Left lobe of liver (tissue), 2 donors: ENCODE measurements at regions not wholly inside any gene's neighbourhood (a gene's known extent, or its start where the extent isn't known, plus 50 kb on each side); places are given as distances from the start of the nearest gene placed in this dataset.
"Not testable (repeated sequence)": the region's sequence is repeated elsewhere in the genome, so short reads cannot be mapped to it uniquely, and the experiment has no call there.

Source experiments
- ATAC-seq: fragments of 200-7000 bp; cut with Tn5 transposase; one replicate; pipeline ENCODE4 v1.9.1; 2020; ENCODE audit warnings: mild to moderate bottlenecking, moderate library complexity
- DNase-seq: peaks from one replicate; pipeline ENCODE4 v3.0.0-alpha.2; 2020; ENCODE audit warnings: low spot score
- donor health status: DM: no; HTN: no; CAD: no; lungs with moderate emphysema.
- donor health status: DM: no; HTN: yes; CAD: no.

GRCh38 chr4:72786401-72786990 is 217.5 kb upstream of the ADAMTS3 start:
- no peak for DNase-seq
- ATAC-seq = no peak

GRCh38 chr4:72779241-72779640 is 210.2 kb upstream of the ADAMTS3 start:
- ATAC-seq (no peak), DNase-seq (no peak)

DNA sequence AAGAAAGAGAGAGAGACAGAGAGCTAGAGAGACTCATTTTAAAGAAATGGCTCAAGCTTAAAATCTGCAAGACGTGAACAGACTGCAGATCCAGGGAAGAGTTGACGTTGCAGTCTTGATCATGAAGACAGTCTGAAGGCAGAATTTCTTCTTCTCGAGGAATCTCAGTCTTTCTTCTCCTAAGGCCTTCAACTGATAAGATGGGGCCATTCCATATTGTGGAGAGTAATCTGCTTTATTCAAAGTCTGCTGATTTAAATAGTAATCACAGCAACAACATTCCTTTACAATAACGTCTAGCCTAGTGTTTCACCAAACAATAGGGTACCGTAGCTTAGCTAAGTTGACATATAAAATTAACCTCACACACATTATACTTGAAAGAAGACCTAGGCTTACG is 208.4 kb upstream of the ADAMTS3 start:
- no peak for DNase-seq
- ATAC-seq = no peak

GRCh38 chr4:72770708-72771107 is 201.7 kb upstream of the ADAMTS3 start:
- DNase-seq (no peak), ATAC-seq (no peak)

DNA sequence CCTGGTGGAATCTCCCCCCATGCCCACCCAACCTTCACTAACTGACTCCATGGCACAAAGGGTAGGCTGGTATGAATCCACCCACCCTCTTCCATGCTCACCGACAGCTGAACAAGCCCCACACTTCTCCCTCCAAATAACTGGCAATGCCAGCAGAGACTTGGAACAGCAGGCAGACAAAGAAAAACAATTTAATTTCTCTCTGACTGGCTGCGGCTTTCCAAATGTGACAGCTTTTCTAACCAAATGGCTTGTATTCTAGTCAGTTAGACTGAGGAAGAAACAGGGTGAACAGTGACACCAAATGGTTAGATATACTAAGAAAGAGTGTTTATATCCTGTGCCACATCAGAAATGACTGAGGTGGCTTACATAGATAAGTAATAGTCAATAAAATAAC is 199.3 kb upstream of the ADAMTS3 start:
- no peak for ATAC-seq
- no peak for DNase-seq

DNA sequence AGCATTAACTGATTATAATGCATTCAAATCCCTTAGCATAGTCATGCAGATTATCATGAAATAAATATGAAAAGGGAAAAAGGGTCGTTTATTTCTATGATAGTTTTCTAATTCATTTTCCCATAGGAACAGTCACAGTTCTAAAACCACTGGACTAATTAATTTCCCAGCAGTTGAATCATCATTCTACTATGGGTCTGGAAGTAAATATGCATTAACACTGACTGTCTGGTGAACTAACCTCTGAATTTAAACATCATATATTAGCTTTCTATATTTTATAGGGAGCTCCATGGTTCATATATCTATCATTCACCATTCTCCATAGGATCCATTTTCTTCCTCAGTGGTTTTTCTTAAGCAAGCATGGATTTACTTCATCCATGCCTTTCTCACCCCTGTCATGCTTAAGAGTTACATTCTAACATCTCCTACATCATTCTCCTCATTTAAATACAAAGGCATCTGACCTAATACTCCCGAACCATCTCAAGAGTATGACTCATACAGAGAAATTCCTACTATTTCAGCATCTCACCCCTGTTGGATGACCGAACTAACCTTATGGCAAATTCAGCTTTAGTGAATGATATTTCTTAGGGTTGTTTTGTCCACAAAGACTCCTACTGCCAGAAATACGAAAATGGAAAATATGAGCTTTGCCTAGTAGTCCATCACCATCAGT is 198.7 kb upstream of the ADAMTS3 start:
- no peak for DNase-seq
- ATAC-seq = no peak

DNA sequence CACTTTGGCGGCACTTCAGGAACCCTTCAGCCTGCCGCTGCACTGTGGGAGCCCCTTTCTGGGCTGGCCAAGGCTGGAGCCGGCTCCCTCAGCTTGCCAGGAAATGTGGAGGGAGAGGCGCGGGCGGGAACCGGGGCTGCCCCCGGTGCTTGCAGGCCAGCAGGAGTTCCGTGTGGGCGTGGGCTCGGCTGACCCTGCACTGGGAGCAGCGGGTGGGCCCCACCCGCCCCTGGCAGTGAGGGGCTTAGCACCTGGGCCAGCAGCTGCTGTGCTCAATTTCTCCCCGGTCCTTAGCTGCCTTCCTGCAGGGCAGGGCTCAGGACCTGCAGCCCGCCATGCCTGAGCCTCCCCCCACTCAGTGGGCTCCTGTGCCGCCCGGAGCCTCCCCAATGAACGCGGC is 196.8 kb upstream of the ADAMTS3 start:
- not testable (repeated sequence) for ATAC-seq, DNase-seq

GRCh38 chr4:72761368-72762038 is 192.5 kb upstream of the ADAMTS3 start:
- no peak for ATAC-seq
- DNase-seq = no peak

- not testable (repeated sequence) for ATAC-seq
These were observed 184.4 kb upstream of the ADAMTS3 start for GRCh38 chr4:72753414-72753813.

DNA sequence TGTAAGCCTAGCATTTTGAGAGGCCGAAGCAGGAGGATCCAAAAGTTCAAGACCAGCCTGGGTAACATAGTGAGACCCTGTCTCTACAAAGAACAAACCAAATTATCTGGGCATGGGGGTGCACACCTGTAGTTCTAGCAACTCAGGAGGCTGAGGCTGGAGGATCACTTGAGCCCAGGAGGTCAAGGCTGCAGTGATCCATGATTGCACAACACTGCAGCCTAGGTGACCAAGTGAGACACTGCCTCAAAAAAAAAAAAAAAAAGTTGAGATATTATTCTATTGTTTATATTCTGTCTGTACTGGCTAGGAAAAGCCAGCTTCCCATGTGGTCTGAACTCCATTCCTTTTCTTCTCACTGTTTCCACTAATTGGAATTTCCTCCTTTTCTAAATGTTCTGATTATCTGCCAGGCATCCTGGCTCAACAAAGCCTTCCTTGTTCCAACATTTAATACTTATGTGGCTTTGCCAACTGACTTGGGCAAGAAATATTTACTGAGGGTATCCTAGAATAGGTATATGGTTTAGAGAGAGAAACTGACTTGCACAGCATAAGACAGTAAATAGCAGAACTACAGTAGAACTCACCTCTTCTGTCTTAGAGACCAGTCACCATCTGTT is 175.2 kb upstream of the ADAMTS3 start:
- DNase-seq (no peak), ATAC-seq (no peak)

More at GRCh38 chr4:72753414-72753813, 184.4 kb upstream of the ADAMTS3 start:
- not testable (repeated sequence) for DNase-seq

DNA sequence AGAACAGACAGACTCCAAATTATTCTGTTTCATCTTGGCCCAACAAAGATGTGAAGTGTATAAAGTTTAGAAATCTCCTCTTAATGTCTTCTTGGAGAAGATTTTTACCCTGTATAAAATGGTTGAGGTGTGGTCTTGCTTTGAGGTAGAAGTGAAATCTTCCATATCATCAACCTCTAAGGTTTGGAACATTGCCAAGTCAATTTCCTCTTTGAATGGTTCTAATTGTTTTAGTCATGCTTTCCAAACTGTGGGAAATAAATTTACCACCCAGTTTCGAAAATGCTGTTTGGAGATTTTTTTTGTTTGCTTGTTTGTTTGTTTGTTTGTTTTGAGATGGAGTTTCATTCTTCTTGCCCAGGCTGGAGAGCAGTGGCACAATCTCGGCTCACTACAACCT is 174.1 kb upstream of the ADAMTS3 start:
- DNase-seq (no peak), ATAC-seq (no peak)

DNA sequence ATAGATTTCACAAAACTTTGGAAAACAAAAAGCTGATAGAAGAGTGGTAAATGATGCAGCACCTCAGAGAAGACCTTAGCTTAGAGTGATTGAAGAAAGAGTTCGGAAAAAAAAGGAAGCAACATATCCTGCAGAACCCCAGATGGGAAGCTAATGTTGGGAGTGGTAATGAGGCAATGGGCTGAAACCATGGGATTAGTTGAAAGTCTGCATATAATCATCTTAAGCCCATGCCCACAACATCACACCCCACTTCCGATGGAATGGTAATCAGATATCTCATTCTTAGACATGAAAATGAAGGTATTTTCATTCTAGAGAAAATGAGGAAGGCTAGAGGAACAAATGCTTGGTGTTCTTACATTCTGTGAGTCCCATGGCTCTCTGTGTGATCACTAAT is 146.3 kb upstream of the ADAMTS3 start:
- ATAC-seq = no peak

GRCh38 chr4:72714482-72715279 is 145.7 kb upstream of the ADAMTS3 start:
- ATAC-seq = no peak
- no peak for DNase-seq

More for the DNA sequence above, 146.3 kb upstream of the ADAMTS3 start:
- DNase-seq = no peak

- ATAC-seq = no peak
- no peak for DNase-seq
These were observed 144.0 kb upstream of the ADAMTS3 start for GRCh38 chr4:72712997-72713396.

GRCh38 chr4:72709475-72709874 is 140.5 kb upstream of the ADAMTS3 start:
- ATAC-seq (no peak), DNase-seq (no peak)

DNA sequence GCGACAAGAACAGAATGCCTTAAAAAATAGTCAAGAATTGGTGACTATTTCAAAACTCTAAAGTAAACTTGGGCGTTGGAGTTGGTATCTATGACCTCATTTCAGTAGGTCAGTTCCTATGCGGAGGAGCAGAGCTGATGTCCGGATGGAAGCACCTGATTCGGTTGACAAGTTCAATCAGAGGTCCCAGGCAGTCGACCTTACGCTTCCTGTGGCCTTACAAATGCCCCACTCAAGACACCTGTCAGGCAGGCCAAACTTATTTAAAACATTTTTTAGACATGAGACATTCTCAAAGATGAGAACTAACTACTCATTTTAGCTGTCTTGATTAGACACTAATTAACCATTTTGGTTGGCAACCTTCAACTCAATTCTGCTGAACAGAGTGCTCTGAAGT is 137.7 kb upstream of the ADAMTS3 start:
- ATAC-seq (peak; percentile 38), DNase-seq (no peak)

- not testable (repeated sequence) for DNase-seq, ATAC-seq
These were observed 136.1 kb upstream of the ADAMTS3 start for GRCh38 chr4:72704925-72705640.

DNA sequence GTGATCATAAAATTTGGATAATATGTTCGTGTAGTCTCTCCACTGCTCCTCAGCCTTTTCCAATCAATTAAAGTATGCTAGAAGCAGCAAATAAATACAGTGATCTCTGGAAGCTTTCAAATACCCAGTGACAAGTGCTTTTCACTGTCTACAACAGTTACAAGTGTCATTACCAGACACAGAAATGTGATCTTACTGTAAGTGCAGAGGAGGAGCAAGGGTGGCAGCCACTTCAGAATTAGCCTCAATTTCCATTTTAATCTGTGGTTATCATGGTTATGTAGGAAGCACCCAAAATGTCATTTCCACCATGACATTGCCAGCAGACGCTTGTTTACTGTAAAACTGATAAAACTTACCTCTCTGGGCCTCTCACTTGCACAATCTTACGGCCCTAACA is 133.9 kb upstream of the ADAMTS3 start:
- ATAC-seq (no peak), DNase-seq (no peak)

DNA sequence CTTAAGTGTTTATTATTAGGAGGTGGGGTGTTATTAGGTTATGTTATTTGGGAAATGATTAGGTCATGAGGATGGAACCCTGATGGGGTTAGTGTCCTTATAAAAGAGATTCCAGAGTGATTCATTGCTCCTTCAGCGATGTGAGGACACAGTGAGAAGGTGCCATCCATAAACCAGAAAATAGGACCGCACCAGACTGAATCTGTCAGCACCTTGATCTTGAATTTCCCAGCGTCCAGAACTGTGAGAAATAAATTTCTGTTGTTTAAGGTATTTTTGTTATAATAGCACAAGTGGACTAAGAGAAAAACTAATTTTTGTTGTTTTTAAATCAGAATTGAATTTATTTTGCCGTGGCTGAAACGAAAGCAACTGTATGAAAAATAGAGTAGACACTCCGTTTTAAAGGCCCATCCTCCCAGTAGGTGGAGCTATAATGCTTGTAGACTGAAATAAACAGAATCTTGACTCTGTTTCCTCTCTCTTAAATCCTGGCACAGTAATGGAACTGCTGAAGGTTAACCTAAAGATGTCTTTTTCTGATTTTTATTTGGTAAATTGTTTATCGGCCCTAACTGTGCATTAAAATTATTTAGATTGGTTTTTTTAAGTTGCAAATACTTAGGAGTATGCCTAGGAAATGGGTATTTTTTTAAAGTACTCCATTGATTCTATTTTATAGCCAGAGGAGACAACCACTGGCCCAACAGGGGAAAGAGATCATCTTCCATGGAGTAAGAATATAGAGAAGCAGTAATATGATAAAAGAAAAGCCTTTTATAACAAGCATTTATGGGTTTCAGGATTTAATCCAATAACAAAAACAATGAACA is 133.2 kb upstream of the ADAMTS3 start:
- peak; percentile 95 for ATAC-seq

More for the DNA sequence above, 133.2 kb upstream of the ADAMTS3 start:
- no peak for DNase-seq
